Vagina (tissue), 2 donors: ENCODE measurements at regions not wholly inside any gene's neighbourhood (a gene's known extent, or its start where the extent isn't known, plus 50 kb on each side); places are given as distances from the start of the nearest gene placed in this dataset.

Source experiments
- DNase-seq, 2 donors: peaks; one replicate each; pipeline ENCODE4 v3.0.0-alpha.2; 2017; ENCODE audit errors: extremely low spot score in 2 of 2
- H3K27ac ChIP-seq: fragments of 200-600 bp; sonication (generic); one replicate; pipeline ENCODE4 v1.5.1; 2019
- H3K27me3 ChIP-seq: fragments of 200-600 bp; sonication (generic); one replicate; pipeline ENCODE4 v1.5.1; 2019
- H3K36me3 ChIP-seq, 2 donors: fragments of 200-600 bp; sonication (generic); one replicate each; pipeline ENCODE4 v1.5.1; 2017 to 2019
- H3K4me1 ChIP-seq: fragments of 200-600 bp; sonication (generic); one replicate; pipeline ENCODE4 v1.5.1; 2019
- H3K4me3 ChIP-seq, 2 donors: fragments of 200-600 bp; sonication (generic); 1 replicate in 1 of 2; 2 replicates in 1 of 2; pipeline ENCODE4 v1.5.1; 2016 to 2019
- H3K9me3 ChIP-seq: fragments of 200-600 bp; sonication (generic); one replicate; pipeline ENCODE4 v1.5.1; 2019
- POLR2A ChIP-seq, 2 donors: fragments of 450-650 bp; IDR thresholded peaks; one replicate each; pipeline ENCODE4 v1.6.1; 2017; ENCODE audit warnings: antibody characterized with exemption in 2 of 2, mild to moderate bottlenecking in 2 of 2, moderate library complexity in 2 of 2
- POLR2AphosphoS5 ChIP-seq, 2 donors: sonication (generic); formaldehyde crosslinking; IDR thresholded peaks; one replicate each; pipeline ENCODE4 v1.9.0; 2017; ENCODE audit warnings: antibody characterized with exemption in 2 of 2, mild to moderate bottlenecking in 2 of 2, low read depth in 1 of 2; ENCODE audit not compliant: insufficient read depth in 1 of 2
- intact Hi-C: fragments of 100-400 bp; cut with DNase I; formaldehyde crosslinking; loops from one replicate; pipeline ENCODE4 v1.15.1; 2023
- TF ChIP-seq, protein P1 (sequence below), 3 experiments: fragments of 450-650 bp in 2 of 3; fragments of 200-600 bp in 1 of 3; sonication (generic) in 1 of 3; IDR thresholded peaks; one replicate each; pipeline ENCODE4 v1.5.1; 2017 to 2019; ENCODE audit warnings: antibody characterized with exemption in 3 of 3, mild to moderate bottlenecking in 2 of 3, moderate library complexity in 2 of 3

DNA sequence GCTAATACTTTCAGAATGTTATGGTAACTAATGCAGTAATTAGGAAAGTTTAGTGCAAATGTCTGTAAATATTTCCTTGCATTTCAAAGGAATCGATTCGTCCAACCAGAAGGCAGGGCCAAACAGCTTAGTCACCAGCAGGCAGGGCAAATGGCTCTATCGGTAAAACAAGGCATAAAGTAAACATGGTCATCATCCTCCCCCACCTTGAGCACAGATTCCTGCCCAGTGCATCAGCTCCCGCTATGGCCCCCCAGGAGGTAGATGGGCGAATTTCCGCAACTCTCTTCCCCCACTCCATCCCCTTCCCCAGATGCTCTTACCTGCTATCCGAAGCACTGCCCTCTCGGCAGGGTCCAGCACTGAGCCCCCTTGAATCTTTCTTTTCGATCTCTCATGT lies 103.8 kb upstream of the BEND6 start:
- intact Hi-C loops, result loop anchor here (5.0 kb wide), 1 partner anchor 219 kb away; no protein-coding TSS in a partner anchor
- peak overlapping the region; percentile 75 for H3K27ac ChIP-seq

DNA sequence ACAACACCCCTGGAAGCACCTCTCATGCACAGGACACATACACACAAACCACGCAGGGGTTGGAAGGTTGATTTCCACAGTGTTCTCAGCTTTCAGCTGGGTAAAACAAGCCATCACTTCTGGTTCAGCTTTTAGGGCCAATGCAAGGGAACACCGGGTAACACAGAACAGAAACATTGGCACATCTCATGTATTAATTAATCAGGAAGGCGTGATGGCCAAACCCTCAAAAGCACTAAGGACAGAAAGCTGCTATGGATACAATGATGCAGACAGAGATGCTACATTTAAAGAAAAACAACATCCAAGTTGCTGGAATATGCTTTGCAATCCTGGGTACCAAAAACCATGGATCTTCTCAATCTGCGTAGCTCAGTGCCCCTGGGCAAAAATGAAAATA lies 104.3 kb upstream of the BEND6 start:
- no peak for DNase-seq
- H3K27me3 ChIP-seq, result no peaks in the 10 kb centered on the region
- TF ChIP-seq POLR2A (IDR thresholded peaks at IDR 0.05), result no peak
- TF ChIP-seq, protein P1, sequence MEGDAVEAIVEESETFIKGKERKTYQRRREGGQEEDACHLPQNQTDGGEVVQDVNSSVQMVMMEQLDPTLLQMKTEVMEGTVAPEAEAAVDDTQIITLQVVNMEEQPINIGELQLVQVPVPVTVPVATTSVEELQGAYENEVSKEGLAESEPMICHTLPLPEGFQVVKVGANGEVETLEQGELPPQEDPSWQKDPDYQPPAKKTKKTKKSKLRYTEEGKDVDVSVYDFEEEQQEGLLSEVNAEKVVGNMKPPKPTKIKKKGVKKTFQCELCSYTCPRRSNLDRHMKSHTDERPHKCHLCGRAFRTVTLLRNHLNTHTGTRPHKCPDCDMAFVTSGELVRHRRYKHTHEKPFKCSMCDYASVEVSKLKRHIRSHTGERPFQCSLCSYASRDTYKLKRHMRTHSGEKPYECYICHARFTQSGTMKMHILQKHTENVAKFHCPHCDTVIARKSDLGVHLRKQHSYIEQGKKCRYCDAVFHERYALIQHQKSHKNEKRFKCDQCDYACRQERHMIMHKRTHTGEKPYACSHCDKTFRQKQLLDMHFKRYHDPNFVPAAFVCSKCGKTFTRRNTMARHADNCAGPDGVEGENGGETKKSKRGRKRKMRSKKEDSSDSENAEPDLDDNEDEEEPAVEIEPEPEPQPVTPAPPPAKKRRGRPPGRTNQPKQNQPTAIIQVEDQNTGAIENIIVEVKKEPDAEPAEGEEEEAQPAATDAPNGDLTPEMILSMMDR (IDR thresholded peaks at IDR 0.05), result no peak
- TF ChIP-seq POLR2AphosphoS5 (IDR thresholded peaks at IDR 0.05; ENCODE audit: insufficient read depth in 1 of 2, low read depth in 1 of 2), result no peak
- H3K4me1 ChIP-seq, result peaks cover 20% of the 10 kb centered on the region
- peak overlapping the region; percentile 75 for H3K27ac ChIP-seq
- no peaks in the 10 kb centered on the region for H3K9me3 ChIP-seq
- peak overlapping the region; percentile 42 to 49 for H3K4me3 ChIP-seq
- intact Hi-C loops, result loop anchor here (5.0 kb wide), 1 partner anchor 218 kb away; no protein-coding TSS in a partner anchor
- no peaks in the 10 kb centered on the region for H3K36me3 ChIP-seq

More for the DNA sequence above, 103.8 kb upstream of the BEND6 start:
- TF ChIP-seq POLR2A (IDR thresholded peaks at IDR 0.05), result no peak
- TF ChIP-seq POLR2AphosphoS5 (IDR thresholded peaks at IDR 0.05; ENCODE audit: insufficient read depth in 1 of 2, low read depth in 1 of 2), result no peak
- TF ChIP-seq, protein P1 (IDR thresholded peaks at IDR 0.05), result peak in 1 of 3 experiments; percentile 2
- peak overlapping the region; percentile 42 to 49 for H3K4me3 ChIP-seq
- no peaks in the 10 kb centered on the region for H3K36me3 ChIP-seq
- H3K9me3 ChIP-seq, result no peaks in the 10 kb centered on the region
- DNase-seq, result no peak
- H3K4me1 ChIP-seq, result peaks cover 20% of the 10 kb centered on the region
- no peaks in the 10 kb centered on the region for H3K27me3 ChIP-seq

DNA sequence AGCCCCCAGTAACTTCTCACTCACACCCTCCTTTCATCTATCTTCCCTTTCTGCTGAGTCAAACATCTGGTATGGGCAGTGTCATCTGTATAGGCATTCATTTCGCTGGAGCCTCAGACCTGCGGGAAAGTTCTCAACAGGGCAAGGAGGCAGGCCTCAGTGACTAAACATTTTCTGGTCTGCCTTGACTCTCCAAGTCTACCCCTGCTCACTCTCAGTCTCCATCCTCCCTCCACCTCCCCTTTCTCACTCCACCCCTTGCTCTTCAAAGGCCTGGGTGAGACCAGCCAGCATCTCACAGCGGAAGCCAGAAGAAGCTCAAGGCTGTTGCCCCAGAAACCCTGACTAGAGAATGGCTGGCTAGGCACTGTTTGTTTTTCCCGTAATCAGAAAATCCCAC lies 105.0 kb upstream of the BEND6 start:
- no peak for DNase-seq
- intact Hi-C loops, result loop anchor here (5.0 kb wide), 1 partner anchor 218 kb away; no protein-coding TSS in a partner anchor
- H3K4me1 ChIP-seq, result peaks cover 20% of the 10 kb centered on the region
- H3K36me3 ChIP-seq, result no peaks in the 10 kb centered on the region
- no peaks in the 10 kb centered on the region for H3K27me3 ChIP-seq
- no peak overlapping the region for H3K27ac ChIP-seq
- TF ChIP-seq POLR2A (IDR thresholded peaks at IDR 0.05) (no peak), POLR2AphosphoS5 (IDR thresholded peaks at IDR 0.05; ENCODE audit: insufficient read depth in 1 of 2, low read depth in 1 of 2) (no peak)
- TF ChIP-seq, protein P1 (IDR thresholded peaks at IDR 0.05), result no peak
- no peaks in the 10 kb centered on the region for H3K9me3 ChIP-seq
- H3K4me3 ChIP-seq, result no peak overlapping the region

DNA sequence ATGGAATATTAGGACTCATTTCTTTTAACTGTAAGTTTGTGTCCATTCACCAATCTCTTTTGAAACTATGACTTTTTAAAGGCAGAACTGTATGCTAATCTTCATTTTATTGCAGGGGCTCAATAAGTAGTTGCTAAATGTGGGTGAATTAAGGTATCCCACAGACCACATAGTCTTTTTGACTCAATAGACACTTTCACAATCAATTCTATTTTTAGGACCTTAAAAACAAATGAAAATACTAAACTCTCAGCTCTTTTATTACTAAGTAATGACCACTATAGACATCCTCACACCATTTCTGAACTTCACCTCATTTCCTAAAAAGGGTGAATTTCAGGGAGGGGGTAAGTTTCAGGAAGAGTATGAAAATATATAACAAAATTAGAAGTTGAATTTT lies 106.8 kb upstream of the BEND6 start:
- no peak for DNase-seq
- TF ChIP-seq POLR2A (IDR thresholded peaks at IDR 0.05), result no peak
- TF ChIP-seq, protein P1 (IDR thresholded peaks at IDR 0.05), result no peak
- no peak for TF ChIP-seq POLR2AphosphoS5 (IDR thresholded peaks at IDR 0.05; ENCODE audit: insufficient read depth in 1 of 2, low read depth in 1 of 2)
- Histone ChIP-seq H3K27ac (no peak overlapping the region), H3K4me1 (peaks cover 28% of the 10 kb centered on the region), H3K9me3 (no peaks in the 10 kb centered on the region), H3K4me3 (no peak overlapping the region), H3K27me3 (no peaks in the 10 kb centered on the region), H3K36me3 (no peaks in the 10 kb centered on the region)
- intact Hi-C loops, result no loop called here

DNA sequence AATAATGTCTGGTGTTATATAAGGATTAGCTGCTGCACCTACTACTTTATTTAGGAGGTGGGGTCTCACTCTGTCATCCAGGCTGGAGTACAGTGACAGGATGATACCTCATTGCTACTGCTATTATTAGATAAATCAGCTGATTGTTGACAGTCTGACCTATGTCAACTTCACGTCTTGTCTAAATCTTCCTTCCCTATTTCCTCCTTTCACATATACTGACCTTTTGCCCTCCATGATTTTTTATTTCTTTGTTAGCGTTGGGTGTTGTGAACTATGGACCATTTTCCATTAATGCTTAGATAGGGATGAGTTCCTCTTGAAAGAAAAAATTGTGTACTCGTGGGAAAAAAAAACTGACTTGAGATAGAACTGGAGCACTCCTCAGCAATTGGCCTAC lies 109.9 kb upstream of the BEND6 start:
- peak overlapping the region; percentile 94 for H3K27ac ChIP-seq
- no peaks in the 10 kb centered on the region for H3K36me3 ChIP-seq
- no peak for DNase-seq
- no peaks in the 10 kb centered on the region for H3K27me3 ChIP-seq
- no peak overlapping the region for H3K4me3 ChIP-seq
- H3K4me1 ChIP-seq, result peaks cover 10% of the 10 kb centered on the region
- intact Hi-C loops, result no loop called here
- no peaks in the 10 kb centered on the region for H3K9me3 ChIP-seq
- TF ChIP-seq POLR2A (IDR thresholded peaks at IDR 0.05), result no peak
- no peak for TF ChIP-seq POLR2AphosphoS5 (IDR thresholded peaks at IDR 0.05; ENCODE audit: insufficient read depth in 1 of 2, low read depth in 1 of 2)
- TF ChIP-seq, protein P1 (IDR thresholded peaks at IDR 0.05), result no peak
